ENCODE measurements at regions not wholly inside any gene's neighbourhood (a gene's known extent, or its start where the extent isn't known, plus 50 kb on each side); places are given as distances from the start of the nearest gene placed in this dataset.

DNA sequence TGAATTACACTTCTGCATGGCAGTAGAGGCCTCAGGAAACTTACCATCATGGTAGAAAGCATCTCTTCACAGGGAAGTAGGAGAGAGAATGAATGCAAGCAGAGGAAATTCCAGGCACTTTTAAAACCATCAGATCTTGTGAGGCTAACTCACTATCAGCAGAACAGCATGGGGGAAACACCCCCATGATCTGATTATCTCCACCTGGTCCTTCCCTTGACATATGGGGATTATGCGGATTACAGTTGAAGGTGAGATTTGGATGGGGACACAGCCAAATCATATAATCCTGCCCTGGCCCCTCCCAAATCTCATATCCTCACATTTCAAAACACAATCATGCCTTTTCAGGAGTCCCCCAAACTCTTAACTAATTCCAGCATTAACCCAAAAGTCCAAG is 691.1 kb downstream of the SI start:
- TF ChIP-seq, protein P1, sequence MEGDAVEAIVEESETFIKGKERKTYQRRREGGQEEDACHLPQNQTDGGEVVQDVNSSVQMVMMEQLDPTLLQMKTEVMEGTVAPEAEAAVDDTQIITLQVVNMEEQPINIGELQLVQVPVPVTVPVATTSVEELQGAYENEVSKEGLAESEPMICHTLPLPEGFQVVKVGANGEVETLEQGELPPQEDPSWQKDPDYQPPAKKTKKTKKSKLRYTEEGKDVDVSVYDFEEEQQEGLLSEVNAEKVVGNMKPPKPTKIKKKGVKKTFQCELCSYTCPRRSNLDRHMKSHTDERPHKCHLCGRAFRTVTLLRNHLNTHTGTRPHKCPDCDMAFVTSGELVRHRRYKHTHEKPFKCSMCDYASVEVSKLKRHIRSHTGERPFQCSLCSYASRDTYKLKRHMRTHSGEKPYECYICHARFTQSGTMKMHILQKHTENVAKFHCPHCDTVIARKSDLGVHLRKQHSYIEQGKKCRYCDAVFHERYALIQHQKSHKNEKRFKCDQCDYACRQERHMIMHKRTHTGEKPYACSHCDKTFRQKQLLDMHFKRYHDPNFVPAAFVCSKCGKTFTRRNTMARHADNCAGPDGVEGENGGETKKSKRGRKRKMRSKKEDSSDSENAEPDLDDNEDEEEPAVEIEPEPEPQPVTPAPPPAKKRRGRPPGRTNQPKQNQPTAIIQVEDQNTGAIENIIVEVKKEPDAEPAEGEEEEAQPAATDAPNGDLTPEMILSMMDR (IDR thresholded peaks at IDR 0.05) = no peak
- TF ChIP-seq ZFX (IDR thresholded peaks at IDR 0.05; ENCODE audit: borderline replicate concordance) = no peak
